NCI-H1092 (cell line): ENCODE measurements at regions not wholly inside any gene's neighbourhood (a gene's known extent, or its start where the extent isn't known, plus 50 kb on each side); places are given as distances from the start of the nearest gene placed in this dataset.

Source experiments
- DNase-seq: peaks from one replicate; lab custom pipeline; 2025; lab: John Stamatoyannopoulos, UW

DNA sequence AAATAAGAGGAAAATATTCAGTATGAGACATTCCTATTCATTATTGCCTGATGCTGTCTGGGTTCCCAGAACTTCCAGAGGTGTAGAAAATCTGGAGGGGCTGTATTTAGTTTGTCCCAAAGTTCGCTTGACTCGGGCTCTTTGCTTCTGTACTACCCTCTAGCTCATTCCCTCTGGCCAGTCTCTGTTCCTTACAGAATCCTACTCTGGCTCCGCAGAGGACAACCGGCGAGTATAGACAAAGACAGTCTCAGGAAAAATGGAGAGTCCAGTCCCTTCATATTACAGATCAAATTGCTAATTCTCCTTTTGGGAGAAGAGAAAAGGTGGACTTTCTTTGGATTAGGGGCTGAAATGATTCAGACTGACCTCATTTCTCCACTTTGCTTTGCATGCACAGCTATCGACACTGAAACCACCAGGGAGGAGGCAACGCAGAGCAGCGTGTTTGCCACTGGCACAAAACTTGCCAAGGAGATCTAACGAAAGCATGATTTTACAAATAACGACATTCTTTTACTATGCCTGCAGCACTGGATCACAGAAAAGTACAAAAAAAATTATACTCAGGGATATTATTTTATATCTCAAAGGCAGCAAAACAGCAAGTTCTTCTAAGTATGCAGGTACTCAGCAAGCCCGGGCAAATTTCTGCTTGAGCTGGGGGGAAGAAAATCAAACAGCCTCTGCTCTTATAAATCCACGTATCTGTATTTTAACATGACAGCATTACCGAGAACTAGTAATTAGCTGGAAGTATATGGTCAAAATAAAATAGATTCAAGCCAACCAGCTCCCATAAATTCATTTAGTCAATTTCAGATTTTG, 279.7 kb downstream of the NPR3 start:
- DNase-seq, result no peak

DNA sequence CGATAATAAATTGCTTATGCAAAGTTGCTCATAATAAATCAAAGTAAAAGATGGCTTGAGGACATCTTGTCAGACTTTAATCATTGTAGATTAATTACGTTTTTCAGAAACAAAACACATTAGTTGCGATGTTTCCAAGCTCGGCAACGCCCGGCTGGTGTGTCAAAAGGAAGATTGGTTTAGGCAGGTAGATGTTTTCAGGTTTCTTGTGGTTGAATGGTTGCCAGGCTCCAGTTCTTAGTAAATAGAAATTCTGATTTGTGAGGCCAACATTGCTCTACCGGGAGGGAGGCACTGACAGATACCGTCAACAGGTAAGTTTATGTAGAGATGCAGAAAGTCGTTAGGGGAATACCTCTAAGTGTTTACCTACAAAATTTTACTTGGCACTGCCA, 280.3 kb downstream of the NPR3 start:
- DNase-seq, result no peak

DNA sequence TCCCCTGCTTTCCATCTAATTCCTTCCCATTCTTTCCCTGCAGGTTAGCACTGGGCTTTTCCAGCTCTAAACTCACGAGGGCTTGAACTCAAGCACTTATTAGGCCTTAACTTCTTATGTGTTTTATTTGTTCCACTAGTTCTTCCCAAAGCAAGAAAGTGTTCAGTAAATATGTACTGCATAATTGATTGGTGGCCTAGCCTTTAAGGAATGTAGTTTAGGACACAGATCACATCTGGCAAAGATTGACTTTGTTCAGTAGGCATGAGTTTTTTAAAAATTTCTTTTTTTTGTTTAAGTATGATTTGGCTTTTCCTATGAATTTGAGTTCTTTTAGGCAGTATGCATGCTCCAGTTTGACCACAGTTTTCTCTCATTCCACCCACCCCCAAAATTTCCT, 285.2 kb downstream of the NPR3 start:
- no peak for DNase-seq

DNA sequence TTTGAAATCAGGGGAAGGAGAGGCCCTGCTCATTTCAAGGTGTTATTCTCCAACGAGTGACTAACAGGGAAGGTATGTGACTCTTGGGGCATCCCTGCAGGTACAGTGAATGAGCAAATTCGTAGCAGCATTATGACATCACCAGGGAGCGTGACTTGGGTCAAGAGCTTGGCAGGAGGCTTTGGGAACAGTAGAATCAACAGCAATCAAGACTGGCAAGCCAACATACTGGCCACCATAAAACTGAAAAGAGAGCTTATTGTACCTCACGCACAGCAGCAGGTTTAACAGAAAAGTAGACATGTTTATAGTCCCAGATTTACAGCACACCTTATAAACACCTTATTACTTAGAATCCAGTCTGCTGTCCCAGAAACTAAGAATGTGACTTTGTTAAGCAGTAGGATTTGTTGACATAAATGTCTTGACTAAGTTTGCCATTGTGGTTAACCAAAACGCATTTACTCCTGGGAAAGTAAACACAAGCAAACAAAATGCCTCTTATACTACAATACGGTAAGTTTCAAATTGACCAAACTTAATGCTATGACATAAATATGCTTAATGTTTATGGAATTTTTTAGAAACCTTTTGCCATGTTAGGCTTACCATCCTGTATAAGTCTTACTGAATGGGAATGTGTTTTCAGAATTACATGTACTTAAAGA, 297.8 kb downstream of the NPR3 start:
- DNase-seq, result no peak

DNA sequence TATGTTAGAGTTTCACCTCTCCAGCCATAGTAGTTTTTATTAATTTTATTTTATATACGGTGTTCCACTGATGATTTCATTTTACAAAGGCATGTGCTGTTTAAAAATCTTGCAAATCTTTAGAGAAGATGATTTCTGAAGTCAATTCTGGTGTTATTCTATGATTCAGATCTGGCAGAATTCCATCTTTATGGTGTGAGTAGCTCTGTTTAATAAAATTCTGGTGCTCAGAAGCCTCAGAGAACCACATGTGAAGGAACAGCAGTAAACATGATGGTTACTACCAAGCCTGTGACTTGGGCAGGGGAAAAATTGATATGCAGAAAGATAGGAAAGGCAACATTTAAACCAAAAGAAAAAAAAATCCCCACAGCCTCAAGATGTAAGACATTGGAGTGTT, 299.7 kb downstream of the NPR3 start:
- no peak for DNase-seq

DNA sequence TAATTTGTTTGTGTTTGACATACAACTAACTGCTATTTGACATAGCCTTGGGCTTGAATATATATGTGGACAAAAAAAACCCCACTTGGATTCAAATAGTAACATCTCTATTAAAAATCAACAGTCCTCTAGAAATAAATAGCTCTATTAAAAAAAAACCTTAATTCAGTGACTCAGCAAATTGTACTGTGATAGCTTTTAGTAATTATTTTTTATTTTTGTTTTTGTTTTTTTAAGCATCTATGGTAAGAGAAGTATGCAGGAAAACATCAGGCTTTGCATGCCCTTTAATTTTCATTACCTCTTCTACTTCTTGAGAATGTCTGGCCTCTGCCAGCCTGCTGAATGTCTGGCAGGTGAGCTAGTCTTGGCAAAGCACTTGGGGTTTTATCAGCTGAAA, 300.7 kb downstream of the NPR3 start:
- DNase-seq, result no peak

GRCh38 chr5:33023649-33024048, 312.5 kb downstream of the NPR3 start:
- no peak for DNase-seq

GRCh38 chr5:33032271-33033070, 321.4 kb downstream of the NPR3 start:
- no peak for DNase-seq

DNA sequence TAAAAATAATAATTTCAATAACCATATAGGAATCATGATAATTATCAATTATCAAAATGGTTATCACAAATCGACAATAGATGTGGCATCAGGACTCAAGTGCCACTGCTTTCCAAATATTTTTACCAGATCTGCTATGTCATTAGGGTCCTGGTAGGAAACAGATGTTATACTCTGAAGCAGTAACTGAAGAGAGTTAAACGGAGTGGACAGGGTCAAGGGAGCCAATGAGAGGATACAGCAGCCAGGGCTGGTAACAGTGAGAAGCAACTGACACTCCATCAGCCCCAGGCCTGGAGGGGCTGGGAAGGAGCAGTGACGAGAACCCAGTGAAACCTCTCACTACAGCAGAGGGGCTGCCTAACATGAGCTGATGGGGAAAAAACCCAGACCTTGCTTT, 322.4 kb downstream of the NPR3 start:
- DNase-seq, result no peak

DNA sequence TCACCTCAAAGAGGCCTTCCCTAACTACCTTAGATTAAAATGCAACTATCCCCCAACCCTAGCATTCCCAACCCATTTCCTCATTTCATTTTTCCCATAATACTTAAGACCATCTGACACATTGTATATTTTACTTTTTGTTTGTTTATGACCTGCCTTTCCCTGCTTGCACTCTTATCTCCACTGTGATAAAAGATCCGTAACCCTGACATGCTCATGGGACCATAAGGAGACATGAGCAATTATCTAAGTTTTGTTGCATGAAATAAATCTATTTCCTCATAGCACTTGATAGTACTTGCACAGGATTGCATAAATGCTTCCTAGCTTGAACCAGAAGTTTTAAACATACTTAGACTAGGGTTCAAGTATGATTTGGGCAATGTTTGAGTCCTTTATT, 323.7 kb downstream of the NPR3 start:
- DNase-seq, result no peak

DNA sequence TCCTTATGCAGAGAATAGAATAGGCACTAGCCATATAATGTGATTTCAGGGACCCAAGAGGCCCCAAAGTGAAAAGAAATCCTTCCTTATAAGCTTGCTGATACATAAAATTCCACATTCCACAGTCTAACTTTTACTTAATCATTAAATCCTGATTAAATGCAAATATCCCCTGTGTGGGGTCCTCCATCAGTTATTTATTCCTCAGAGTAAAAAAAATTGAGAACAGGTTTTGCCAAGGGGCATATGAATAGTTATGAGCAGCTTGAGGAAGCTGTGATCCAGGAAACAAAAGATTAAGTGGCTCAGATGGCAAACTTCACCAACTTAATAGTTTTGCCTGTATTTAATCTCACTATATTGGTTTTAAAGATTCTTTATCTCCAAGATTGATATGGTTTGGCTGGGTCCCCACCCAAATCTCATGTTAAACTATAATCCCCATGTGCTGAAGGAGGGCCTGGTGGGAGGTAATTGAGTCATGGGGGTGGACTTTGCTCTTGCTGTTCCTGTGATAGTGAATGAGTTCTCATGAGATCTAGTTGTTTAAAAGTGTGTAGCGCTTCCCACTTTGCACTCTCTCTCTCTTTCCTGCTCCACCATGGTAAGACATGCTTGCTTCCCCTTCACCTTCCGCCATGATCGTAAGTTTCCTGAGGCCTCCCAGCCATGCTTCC, 324.9 kb downstream of the NPR3 start:
- DNase-seq, result no peak

GRCh38 chr5:33037076-33037475, 326.0 kb downstream of the NPR3 start:
- no peak for DNase-seq

GRCh38 chr5:33041586-33041985, 330.5 kb downstream of the NPR3 start:
- DNase-seq, result no peak

DNA sequence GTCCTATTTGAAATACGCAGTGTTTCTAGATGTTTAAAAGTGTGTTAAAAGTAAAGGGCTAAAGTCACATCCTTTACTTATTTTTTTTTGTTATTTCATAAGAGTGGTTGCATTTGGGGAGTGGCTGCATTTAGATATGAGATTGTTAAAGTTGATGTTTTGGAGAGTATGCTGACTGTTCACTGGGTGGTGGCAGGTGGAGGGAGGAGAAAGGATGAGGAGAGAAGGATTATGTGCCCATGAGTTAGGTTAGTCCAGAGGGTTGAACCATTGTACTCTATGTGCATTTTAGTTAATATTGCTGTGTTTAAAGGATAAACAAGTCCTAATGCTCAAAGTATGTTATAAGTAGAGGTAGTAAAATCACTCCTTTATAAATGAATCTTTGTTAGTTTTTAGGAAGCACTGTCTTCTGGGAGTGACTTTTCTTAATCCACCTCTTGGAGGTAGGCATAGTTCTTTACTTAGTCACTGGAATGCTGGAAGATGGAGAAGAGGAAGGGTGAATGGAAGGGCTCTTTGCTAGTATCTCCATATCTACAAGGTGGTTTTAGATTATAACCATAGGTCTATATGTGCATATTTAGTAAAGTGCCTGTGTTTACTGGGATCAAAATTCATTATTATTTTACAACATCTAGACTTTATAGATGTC, 332.3 kb downstream of the NPR3 start:
- DNase-seq, result no peak

GRCh38 chr5:33046091-33046490, 335.0 kb downstream of the NPR3 start:
- no peak for DNase-seq

- no peak for DNase-seq
Observed at GRCh38 chr5:33048315-33048714, 337.2 kb downstream of the NPR3 start.

DNA sequence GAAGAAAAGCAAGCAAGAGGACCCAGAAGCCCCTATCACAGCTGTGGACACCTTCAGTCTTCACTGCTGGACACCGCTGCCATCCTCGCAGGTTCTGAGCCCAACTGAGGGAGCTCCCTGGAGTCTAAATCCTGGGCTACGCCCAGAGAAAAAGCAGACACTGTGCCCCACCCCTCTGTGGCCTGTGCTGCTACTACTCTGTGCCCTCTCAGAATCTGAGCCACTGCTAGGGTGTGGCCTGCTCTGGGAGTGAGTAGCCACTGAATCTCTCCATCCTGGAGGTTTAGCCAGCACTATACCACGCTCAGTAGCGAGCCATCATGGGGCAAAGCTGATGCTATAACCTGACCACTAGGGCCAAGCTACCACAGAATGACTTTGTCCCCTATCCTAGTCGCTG, 338.2 kb downstream of the NPR3 start:
- DNase-seq, result no peak

DNA sequence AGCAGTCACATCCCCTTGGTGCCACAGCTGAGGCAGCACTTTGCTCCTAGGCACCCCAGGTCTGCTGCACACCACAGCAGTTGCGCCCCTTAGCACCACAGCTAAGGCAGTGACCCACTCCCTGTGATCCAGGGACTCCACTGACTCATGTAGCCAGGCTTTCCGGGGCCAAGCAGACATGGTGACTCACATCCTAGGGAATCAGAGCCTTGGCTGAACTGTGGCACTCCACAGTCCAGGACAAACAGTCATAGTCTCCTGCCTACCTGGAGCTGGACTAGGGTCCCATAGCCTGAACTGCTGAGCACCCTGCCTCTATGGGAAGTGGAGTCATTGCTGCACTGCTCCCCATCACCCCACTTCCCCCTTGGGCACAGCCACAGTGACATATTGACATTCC, 338.7 kb downstream of the NPR3 start:
- DNase-seq, result no peak

DNA sequence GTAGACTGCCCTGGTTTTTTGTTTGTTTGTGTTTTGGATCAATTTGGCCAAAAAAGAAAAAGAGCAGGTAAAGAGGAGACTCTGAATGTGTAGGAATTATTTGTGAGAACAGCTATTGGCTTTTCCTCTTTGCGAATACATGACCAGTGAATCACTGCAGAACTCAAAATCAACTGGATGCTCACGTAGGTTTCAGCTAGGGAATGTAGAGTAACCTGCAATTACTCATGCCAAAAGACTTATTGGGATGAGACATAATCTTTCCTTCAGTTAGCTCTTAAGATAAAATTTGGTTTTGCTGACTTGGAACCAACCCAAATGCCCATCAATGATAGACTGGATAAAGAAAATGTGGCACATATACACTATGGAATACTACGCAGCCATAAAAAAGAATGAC, 348.0 kb downstream of the NPR3 start:
- no peak for DNase-seq

GRCh38 chr5:33065131-33065530, 354.0 kb downstream of the NPR3 start:
- DNase-seq, result no peak

DNA sequence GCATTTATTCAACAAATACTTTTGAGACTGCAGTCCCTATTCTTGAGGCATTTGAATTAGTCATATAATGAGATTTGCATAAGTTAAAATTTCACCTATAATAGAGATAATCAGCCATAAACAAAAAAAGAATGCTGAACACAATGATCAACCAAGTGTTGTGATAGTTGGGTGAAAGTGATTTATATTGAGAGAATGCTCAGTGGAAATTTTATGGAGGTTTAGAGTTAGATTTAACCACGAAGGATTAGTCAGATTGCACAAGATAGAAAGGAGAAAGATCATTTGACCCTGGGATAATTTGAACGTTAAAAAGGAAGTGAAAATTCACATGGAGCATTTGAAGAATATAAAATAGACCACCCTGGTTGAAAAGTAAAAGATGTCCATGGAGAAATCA, 356.2 kb downstream of the NPR3 start:
- DNase-seq, result no peak

- DNase-seq, result no peak
Observed at GRCh38 chr5:33068786-33069185, 357.7 kb downstream of the NPR3 start.
